Peyer's patch (tissue), 4 donors: ENCODE measurements at regions not wholly inside any gene's neighbourhood (a gene's known extent, or its start where the extent isn't known, plus 50 kb on each side); places are given as distances from the start of the nearest gene placed in this dataset.

Source experiments
- CTCF ChIP-seq, 6 experiments: fragments of 450-650 bp in 4 of 6; fragments of 200-600 bp in 2 of 6; sonication (generic) in 1 of 6; IDR thresholded peaks; one replicate each; pipeline ENCODE4 v1.5.1; 2017 to 2019; ENCODE audit warnings: antibody characterized with exemption in 6 of 6, mild to moderate bottlenecking in 3 of 6, moderate library complexity in 1 of 6
- POLR2A ChIP-seq, 2 donors: fragments of 450-650 bp; IDR thresholded peaks; one replicate each; pipeline ENCODE4 v1.5.1; 2017; ENCODE audit warnings: antibody characterized with exemption in 2 of 2, mild to moderate bottlenecking in 2 of 2, moderate library complexity in 2 of 2

DNA sequence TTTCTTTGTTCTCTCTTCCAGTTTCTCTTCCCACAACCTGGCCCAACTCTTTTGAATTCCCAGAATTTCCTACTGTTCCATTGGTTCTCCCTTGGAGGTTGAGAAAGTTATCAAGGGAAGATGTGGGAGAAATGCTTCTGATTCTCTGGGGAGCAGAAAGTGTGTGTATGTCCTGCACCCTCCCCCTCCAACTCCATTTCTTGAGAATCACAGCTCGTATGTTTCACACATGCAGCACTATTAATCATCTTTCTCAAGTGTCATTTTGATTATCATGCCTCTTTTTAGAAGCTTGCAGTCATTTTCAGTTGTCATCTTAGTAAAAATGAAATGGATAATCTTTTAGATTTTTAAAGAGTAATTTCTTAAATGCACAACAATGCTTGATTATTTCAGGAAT, 296.8 kb upstream of the SLC39A10 start:
- TF ChIP-seq CTCF (IDR thresholded peaks at IDR 0.05) (no peak), POLR2A (IDR thresholded peaks at IDR 0.05) (no peak)
